ENCODE measurements at regions not wholly inside any gene's neighbourhood (a gene's known extent, or its start where the extent isn't known, plus 50 kb on each side); places are given as distances from the start of the nearest gene placed in this dataset.

- H3K36me3 Mint-ChIP-seq, result no peaks in the 10 kb centered on the region
- no peaks in the 10 kb centered on the region for H3K9me3 Mint-ChIP-seq
- ATAC-seq, result peak; percentile 48; the same call in 1 of the 2 replicates
- no peak overlapping the region for H3K4me3 Mint-ChIP-seq
- ChIA-PET POLR2A (no interaction called here), CTCF (interaction anchor here (0.6 to 1.3 kb wide), 4 partner anchors 13 to 173 kb away, joined by 3 to 4 read pairs (median 3); no protein-coding TSS in a partner anchor)
- H3K27ac Mint-ChIP-seq, result no peak overlapping the region
- DNase-seq (ENCODE audit: low spot score), result no peak
- TF ChIP-seq TEAD1 (CRISPR knock-in tag; IDR thresholded peaks at IDR 0.05) (no peak), ZNF532 (CRISPR knock-in tag; IDR thresholded peaks at IDR 0.05; ENCODE audit: borderline replicate concordance) (no peak)
- H3K27me3 Mint-ChIP-seq (ENCODE audit: low read depth), result peaks cover 4% of the 10 kb centered on the region; the same call in 1 of the 2 replicates
- H3K4me1 Mint-ChIP-seq, result no peaks in the 10 kb centered on the region
These were observed 141.0 kb upstream of the MLN start for GRCh38 chr6:33944686-33945411.

- ChIA-PET CTCF (interaction anchor here (0.9 to 1.9 kb wide), 2 partner anchors 10 to 91 kb away, joined by 3 to 6 read pairs; no protein-coding TSS in a partner anchor), POLR2A (no interaction called here)
- no peak overlapping the region for H3K27ac Mint-ChIP-seq
- peaks cover 2% of the 10 kb centered on the region; the same call in 1 of the 2 replicates for H3K9me3 Mint-ChIP-seq
- TF ChIP-seq IRF1 (CRISPR knock-in tag; IDR thresholded peaks at IDR 0.05), result no peak
- TF ChIP-seq GTF2I (CRISPR knock-in tag; conservative IDR thresholded peaks at IDR 0.05), result 0 out of 2 replicates have a peak, but pooled peaks have one; percentile 23
- H3K27me3 Mint-ChIP-seq (ENCODE audit: low read depth), result 0 out of 2 replicates have a peak, but pooled peaks cover 9% of the 10 kb centered on the region
- H3K4me3 Mint-ChIP-seq, result no peak overlapping the region
- H3K36me3 Mint-ChIP-seq, result no peaks in the 10 kb centered on the region
- peaks cover 12% of the 10 kb centered on the region; the same call in 1 of the 2 replicates for H3K4me1 Mint-ChIP-seq
- DNase-seq (ENCODE audit: low spot score) (no peak), ATAC-seq (no peak)
These were observed 133.1 kb upstream of the MLN start for GRCh38 chr6:33936886-33937285.

- DNase-seq (ENCODE audit: low spot score), result no peak
- no peak overlapping the region for H3K27ac Mint-ChIP-seq
- TF ChIP-seq ZNF219 (CRISPR knock-in tag; IDR thresholded peaks at IDR 0.05; ENCODE audit: borderline replicate concordance) (no peak), ZNF532 (CRISPR knock-in tag; IDR thresholded peaks at IDR 0.05; ENCODE audit: borderline replicate concordance) (no peak), KAT7 (CRISPR knock-in tag; IDR thresholded peaks at IDR 0.05; ENCODE audit: borderline replicate concordance) (no peak), MYBL2 (CRISPR knock-in tag; IDR thresholded peaks at IDR 0.05) (no peak), NFYB (CRISPR knock-in tag; conservative IDR thresholded peaks at IDR 0.05; ENCODE audit: low read depth) (no peak), E2F1 (CRISPR knock-in tag; IDR thresholded peaks at IDR 0.05) (no peak), CBFB (CRISPR knock-in tag; IDR thresholded peaks at IDR 0.05; ENCODE audit: low read depth) (no peak), ZNF396 (CRISPR knock-in tag; IDR thresholded peaks at IDR 0.05; ENCODE audit: borderline replicate concordance) (no peak), E2F5 (CRISPR knock-in tag; IDR thresholded peaks at IDR 0.05) (no peak)
- POLR2A ChIA-PET, result no interaction called here
- 0 out of 2 replicates have a peak, but pooled peaks cover 9% of the 10 kb centered on the region for H3K27me3 Mint-ChIP-seq (ENCODE audit: low read depth)
- CTCF ChIA-PET, result interaction anchor here (1.0 to 1.9 kb wide), 7 partner anchors 9 to 228 kb away, joined by 3 to 9 read pairs (median 6); no protein-coding TSS in a partner anchor
- no peak overlapping the region for H3K4me3 Mint-ChIP-seq
- H3K36me3 Mint-ChIP-seq, result no peaks in the 10 kb centered on the region
- ATAC-seq, result peak; percentile 55
- H3K4me1 Mint-ChIP-seq, result peaks cover 12% of the 10 kb centered on the region; the same call in 1 of the 2 replicates
- H3K9me3 Mint-ChIP-seq, result peaks cover 5% of the 10 kb centered on the region; the same call in 1 of the 2 replicates
These were observed 131.8 kb upstream of the MLN start for GRCh38 chr6:33935439-33936080.
